Neural cell (in vitro differentiated cells): ENCODE measurements at regions not wholly inside any gene's neighbourhood (a gene's known extent, or its start where the extent isn't known, plus 50 kb on each side); places are given as distances from the start of the nearest gene placed in this dataset.

Experiments used
- EP300 ChIP-seq: fragments of 450-650 bp; conservative IDR thresholded peaks from 2 replicates; pipeline ENCODE4 v1.6.1; 2014; ENCODE audit warnings: antibody characterized with exemption, mild to moderate bottlenecking, moderate library complexity; ENCODE audit not compliant: poor library complexity, severe bottlenecking
- EZH2 ChIP-seq: fragments of 200-600, 300-800 bp; shearing (Covaris generic), sonication (generic); IDR thresholded peaks from 2 replicates; pipeline ENCODE4 v1.6.1; 2014; ENCODE audit warnings: antibody characterized with exemption, low read length, borderline replicate concordance, mild to moderate bottlenecking; ENCODE audit not compliant: insufficient read depth, poor library complexity, severe bottlenecking
- SMC3 ChIP-seq: fragments of 450-650 bp; conservative IDR thresholded peaks from 2 replicates; pipeline ENCODE4 v1.6.1; 2014; ENCODE audit warnings: antibody characterized with exemption, mild to moderate bottlenecking, moderate library complexity; ENCODE audit not compliant: poor library complexity
- TF ChIP-seq, protein P1 (sequence below): fragments of 450-650 bp; IDR thresholded peaks from 2 replicates; pipeline ENCODE4 v1.5.1; 2014; ENCODE audit warnings: antibody characterized with exemption, mild to moderate bottlenecking, moderate library complexity; ENCODE audit not compliant: poor library complexity, severe bottlenecking

DNA sequence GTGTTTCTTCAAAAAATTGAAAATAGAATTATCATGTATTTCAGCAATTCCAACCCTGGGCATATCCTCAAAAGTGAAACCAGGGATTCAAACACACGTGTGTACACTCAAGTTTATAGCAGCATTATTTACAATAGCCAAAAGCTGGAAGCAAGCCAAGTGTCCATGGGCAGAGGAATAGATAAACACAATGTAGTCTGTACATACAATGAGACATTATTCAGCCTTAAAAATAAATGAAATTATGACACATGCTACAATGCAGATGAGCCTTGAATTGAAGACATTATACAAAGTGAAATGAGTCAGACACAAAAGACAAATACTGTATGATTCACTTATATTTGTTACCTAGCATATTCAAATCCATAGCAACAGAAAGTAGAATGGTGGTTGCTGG lies 853.4 kb downstream of the STIM2 start:
- TF ChIP-seq, protein P1, sequence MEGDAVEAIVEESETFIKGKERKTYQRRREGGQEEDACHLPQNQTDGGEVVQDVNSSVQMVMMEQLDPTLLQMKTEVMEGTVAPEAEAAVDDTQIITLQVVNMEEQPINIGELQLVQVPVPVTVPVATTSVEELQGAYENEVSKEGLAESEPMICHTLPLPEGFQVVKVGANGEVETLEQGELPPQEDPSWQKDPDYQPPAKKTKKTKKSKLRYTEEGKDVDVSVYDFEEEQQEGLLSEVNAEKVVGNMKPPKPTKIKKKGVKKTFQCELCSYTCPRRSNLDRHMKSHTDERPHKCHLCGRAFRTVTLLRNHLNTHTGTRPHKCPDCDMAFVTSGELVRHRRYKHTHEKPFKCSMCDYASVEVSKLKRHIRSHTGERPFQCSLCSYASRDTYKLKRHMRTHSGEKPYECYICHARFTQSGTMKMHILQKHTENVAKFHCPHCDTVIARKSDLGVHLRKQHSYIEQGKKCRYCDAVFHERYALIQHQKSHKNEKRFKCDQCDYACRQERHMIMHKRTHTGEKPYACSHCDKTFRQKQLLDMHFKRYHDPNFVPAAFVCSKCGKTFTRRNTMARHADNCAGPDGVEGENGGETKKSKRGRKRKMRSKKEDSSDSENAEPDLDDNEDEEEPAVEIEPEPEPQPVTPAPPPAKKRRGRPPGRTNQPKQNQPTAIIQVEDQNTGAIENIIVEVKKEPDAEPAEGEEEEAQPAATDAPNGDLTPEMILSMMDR = no peak
- TF ChIP-seq EP300 (no peak), EZH2 (no peak), SMC3 (no peak)
